ENCODE measurements at regions not wholly inside any gene's neighbourhood (a gene's known extent, or its start where the extent isn't known, plus 50 kb on each side); places are given as distances from the start of the nearest gene placed in this dataset.

GRCh38 chr10:31143331-31143935 is 111.8 kb upstream of the ZNF438 start:
- TF ChIP-seq CTCF (IDR thresholded peaks at IDR 0.05; ENCODE audit: insufficient read depth, low read depth, low read length) (no peak), EZH2 (IDR thresholded peaks at IDR 0.05; ENCODE audit: insufficient read depth, low read length) (no peak)

Data from astrocyte (in vitro differentiated cells and primary cell).